ENCODE measurements at regions not wholly inside any gene's neighbourhood (a gene's known extent, or its start where the extent isn't known, plus 50 kb on each side); places are given as distances from the start of the nearest gene placed in this dataset.

GRCh38 chr4:84150177-84150576 is 348.9 kb downstream of the NKX6-1 start:
- Histone ChIP-seq H3K36me3 (ENCODE audit: insufficient read depth, low read length) (no peaks in the 10 kb centered on the region), H3K27me3 (ENCODE audit: control insufficient read depth in 1 of 2, insufficient read depth in 2 of 2, low read length in 2 of 2) (no peaks in the 10 kb centered on the region), H3K9me3 (ENCODE audit: control insufficient read depth in 1 of 2, insufficient read depth in 1 of 2, low read length in 2 of 2) (peaks cover 0 to 3% of the 10 kb centered on the region in 2 experiments), H3K27ac (ENCODE audit: low read depth in 1 of 2, low read length in 2 of 2) (no peak overlapping the region), H3K4me1 (ENCODE audit: insufficient read depth, low read length) (no peaks in the 10 kb centered on the region), H3K4me3 (ENCODE audit: low read length) (no peak overlapping the region)
- intact Hi-C loops (cut with DNase I, micrococcal nuclease), result no loop called here
- H3K27me3 Mint-ChIP-seq, result no peaks in the 10 kb centered on the region
- POLR2A ChIA-PET, result no interaction called here
- H3K4me1 Mint-ChIP-seq (ENCODE audit: low read depth), result peaks cover 10% of the 10 kb centered on the region
- ATAC-seq (ENCODE audit: poor library complexity) (no peak), DNase-seq (no peak)
- no peaks in the 10 kb centered on the region for H3K9me3 Mint-ChIP-seq
- H3K4me3 Mint-ChIP-seq, result no peak overlapping the region
- no peaks in the 10 kb centered on the region for H3K36me3 Mint-ChIP-seq (ENCODE audit: low read depth)
- H3K27ac Mint-ChIP-seq, result no peak overlapping the region
- no peak for TF ChIP-seq CTCF (IDR thresholded peaks at IDR 0.05)
- CTCF ChIA-PET, result no interaction called here

GRCh38 chr4:84147831-84148230 is 351.3 kb downstream of the NKX6-1 start:
- ATAC-seq (ENCODE audit: poor library complexity), result no peak
- DNase-seq, result no peak
- H3K36me3 Mint-ChIP-seq (ENCODE audit: low read depth), result no peaks in the 10 kb centered on the region
- no peak overlapping the region for H3K27ac ChIP-seq (ENCODE audit: low read depth in 1 of 2, low read length in 2 of 2)
- H3K4me3 ChIP-seq (ENCODE audit: low read length), result no peak overlapping the region
- TF ChIP-seq CTCF (IDR thresholded peaks at IDR 0.05), result no peak
- no peaks in the 10 kb centered on the region for H3K4me1 ChIP-seq (ENCODE audit: insufficient read depth, low read length)
- H3K27me3 ChIP-seq (ENCODE audit: control insufficient read depth in 1 of 2, insufficient read depth in 2 of 2, low read length in 2 of 2), result no peaks in the 10 kb centered on the region
- no peak overlapping the region for H3K27ac Mint-ChIP-seq
- peaks cover 10% of the 10 kb centered on the region for H3K4me1 Mint-ChIP-seq (ENCODE audit: low read depth)
- no peaks in the 10 kb centered on the region for H3K9me3 Mint-ChIP-seq
- intact Hi-C loops (cut with DNase I, micrococcal nuclease), result no loop called here
- POLR2A ChIA-PET, result no interaction called here
- no peak overlapping the region for H3K4me3 Mint-ChIP-seq
- no peaks in the 10 kb centered on the region for H3K36me3 ChIP-seq (ENCODE audit: insufficient read depth, low read length)
- CTCF ChIA-PET, result no interaction called here
- no peaks in the 10 kb centered on the region for H3K27me3 Mint-ChIP-seq
- H3K9me3 ChIP-seq (ENCODE audit: control insufficient read depth in 1 of 2, insufficient read depth in 1 of 2, low read length in 2 of 2), result peaks cover 0 to 3% of the 10 kb centered on the region in 2 experiments

GRCh38 chr4:84146300-84146959 is 352.7 kb downstream of the NKX6-1 start:
- no peak overlapping the region for H3K4me3 Mint-ChIP-seq
- H3K27me3 Mint-ChIP-seq, result no peaks in the 10 kb centered on the region

More at GRCh38 chr4:84146300-84146959, 352.7 kb downstream of the NKX6-1 start:
- no peak overlapping the region for H3K27ac Mint-ChIP-seq
- no peak overlapping the region for H3K27ac ChIP-seq (ENCODE audit: low read depth in 1 of 2, low read length in 2 of 2)
- intact Hi-C loops (cut with DNase I, micrococcal nuclease), result no loop called here
- POLR2A ChIA-PET, result no interaction called here
- no peaks in the 10 kb centered on the region for H3K27me3 ChIP-seq (ENCODE audit: control insufficient read depth in 1 of 2, insufficient read depth in 2 of 2, low read length in 2 of 2)
- H3K4me3 ChIP-seq (ENCODE audit: low read length), result no peak overlapping the region
- H3K4me1 Mint-ChIP-seq (ENCODE audit: low read depth), result peaks cover 10% of the 10 kb centered on the region
- H3K36me3 Mint-ChIP-seq (ENCODE audit: low read depth), result no peaks in the 10 kb centered on the region
- H3K4me1 ChIP-seq (ENCODE audit: insufficient read depth, low read length), result no peaks in the 10 kb centered on the region
- no peaks in the 10 kb centered on the region for H3K9me3 Mint-ChIP-seq
- DNase-seq (no peak), ATAC-seq (ENCODE audit: poor library complexity) (no peak)
- CTCF ChIA-PET, result no interaction called here
- TF ChIP-seq CTCF (IDR thresholded peaks at IDR 0.05), result no peak
- H3K9me3 ChIP-seq (ENCODE audit: control insufficient read depth in 1 of 2, insufficient read depth in 1 of 2, low read length in 2 of 2), result peaks cover 0 to 3% of the 10 kb centered on the region in 2 experiments
- no peaks in the 10 kb centered on the region for H3K36me3 ChIP-seq (ENCODE audit: insufficient read depth, low read length)
